MCF 10A (cell line): ENCODE measurements at regions not wholly inside any gene's neighbourhood (a gene's known extent, or its start where the extent isn't known, plus 50 kb on each side); places are given as distances from the start of the nearest gene placed in this dataset.

ENCODE experiments used
- BruUV-seq: library from RNA; stranded (reverse); fragments of 400-500 nt; replicated peaks from 2 replicates; lab custom pipeline; 2021; lab: Mats Ljungman, UMichigan
- CTCF ChIA-PET: fragments of 300-600 bp; sonication (Branson Sonifier 250); formaldehyde crosslinking; extraction: SDS; loops from one replicate; lab custom pipeline; 2021; ENCODE audit warnings: antibody characterized with exemption, inconsistent platforms; lab: Yijun Ruan, JAX
- POLR2A ChIA-PET: fragments of 300-600, 350-650 bp; sonication (Branson Sonifier 250); formaldehyde crosslinking; extraction: SDS; loops from one replicate; lab custom pipeline; 2020; ENCODE audit warnings: antibody characterized with exemption, inconsistent platforms; lab: Yijun Ruan, JAX
- DNase-seq: peaks from one replicate; pipeline ENCODE4 v3.0.0-alpha.2; 2018; ENCODE audit not compliant: unreplicated experiment
- H3K27ac Mint-ChIP-seq: one replicate; pipeline ENCODE4 v1.8.0; 2022; ENCODE audit warnings: mild to moderate bottlenecking, low read depth, mixed read lengths; ENCODE audit not compliant: unreplicated experiment
- H3K27me3 Mint-ChIP-seq: one replicate; pipeline ENCODE4 v1.8.0; 2022; ENCODE audit warnings: mixed read lengths; ENCODE audit not compliant: insufficient read depth, unreplicated experiment
- H3K36me3 Mint-ChIP-seq: one replicate; pipeline ENCODE4 v1.8.0; 2022; ENCODE audit warnings: mild to moderate bottlenecking, moderate library complexity, mixed read lengths; ENCODE audit not compliant: insufficient read depth, unreplicated experiment
- H3K4me1 Mint-ChIP-seq: one replicate; pipeline ENCODE4 v1.8.0; 2022; ENCODE audit warnings: mixed read lengths; ENCODE audit not compliant: insufficient read depth, unreplicated experiment
- H3K4me3 Mint-ChIP-seq: one replicate; pipeline ENCODE4 v1.8.0; 2022; ENCODE audit warnings: mild to moderate bottlenecking, moderate library complexity, mixed read lengths; ENCODE audit not compliant: unreplicated experiment
- H3K9me3 Mint-ChIP-seq: one replicate; pipeline ENCODE4 v1.8.0; 2022; ENCODE audit warnings: mixed read lengths; ENCODE audit not compliant: unreplicated experiment
- intact Hi-C: fragments of 100-400 bp; cut with micrococcal nuclease; formaldehyde crosslinking; loops from 2 replicates; pipeline ENCODE4 v1.14.1; 2022
- TF ChIP-seq, protein P1 (sequence below): fragments of 200-600 bp; IDR thresholded peaks from one replicate; pipeline ENCODE4 v1.8.0; 2022; ENCODE audit warnings: antibody characterized with exemption, mild to moderate bottlenecking; ENCODE audit not compliant: unreplicated experiment

DNA sequence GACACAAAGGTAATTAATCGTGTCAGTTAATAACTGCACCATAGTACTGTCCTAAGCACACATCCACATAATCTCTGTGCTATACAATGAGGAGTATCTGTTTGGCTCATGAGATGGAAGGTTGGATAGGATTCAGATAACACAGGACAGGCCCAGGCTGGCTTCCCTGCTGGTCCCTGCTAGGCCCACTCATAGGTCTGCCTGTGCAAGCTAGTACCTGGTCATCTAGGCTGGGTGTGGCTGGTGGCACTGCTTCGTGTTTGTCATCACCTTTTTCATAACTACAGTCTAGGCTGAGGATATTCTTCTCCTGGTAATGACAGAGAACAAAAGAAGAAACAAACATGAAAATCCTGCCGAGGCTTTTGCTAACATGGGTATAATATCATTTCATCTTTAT, 392.8 kb downstream of the TRIB2 start:
- H3K36me3 Mint-ChIP-seq, result no peaks in the 10 kb centered on the region
- POLR2A ChIA-PET, result no interaction called here
- TF ChIP-seq, protein P1, sequence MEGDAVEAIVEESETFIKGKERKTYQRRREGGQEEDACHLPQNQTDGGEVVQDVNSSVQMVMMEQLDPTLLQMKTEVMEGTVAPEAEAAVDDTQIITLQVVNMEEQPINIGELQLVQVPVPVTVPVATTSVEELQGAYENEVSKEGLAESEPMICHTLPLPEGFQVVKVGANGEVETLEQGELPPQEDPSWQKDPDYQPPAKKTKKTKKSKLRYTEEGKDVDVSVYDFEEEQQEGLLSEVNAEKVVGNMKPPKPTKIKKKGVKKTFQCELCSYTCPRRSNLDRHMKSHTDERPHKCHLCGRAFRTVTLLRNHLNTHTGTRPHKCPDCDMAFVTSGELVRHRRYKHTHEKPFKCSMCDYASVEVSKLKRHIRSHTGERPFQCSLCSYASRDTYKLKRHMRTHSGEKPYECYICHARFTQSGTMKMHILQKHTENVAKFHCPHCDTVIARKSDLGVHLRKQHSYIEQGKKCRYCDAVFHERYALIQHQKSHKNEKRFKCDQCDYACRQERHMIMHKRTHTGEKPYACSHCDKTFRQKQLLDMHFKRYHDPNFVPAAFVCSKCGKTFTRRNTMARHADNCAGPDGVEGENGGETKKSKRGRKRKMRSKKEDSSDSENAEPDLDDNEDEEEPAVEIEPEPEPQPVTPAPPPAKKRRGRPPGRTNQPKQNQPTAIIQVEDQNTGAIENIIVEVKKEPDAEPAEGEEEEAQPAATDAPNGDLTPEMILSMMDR, result no peak
- no TSS peak for BruUV-seq
- no peak overlapping the region for H3K4me3 Mint-ChIP-seq
- intact Hi-C loops, result no loop called here
- no peaks in the 10 kb centered on the region for H3K9me3 Mint-ChIP-seq
- peaks cover 14% of the 10 kb centered on the region for H3K4me1 Mint-ChIP-seq
- no peak overlapping the region for H3K27ac Mint-ChIP-seq
- CTCF ChIA-PET, result interaction anchor here (0.7 kb wide), 1 partner anchor 53 kb away, joined by 3 read pairs; no protein-coding TSS in a partner anchor
- H3K27me3 Mint-ChIP-seq, result no peaks in the 10 kb centered on the region
- no peak for DNase-seq

DNA sequence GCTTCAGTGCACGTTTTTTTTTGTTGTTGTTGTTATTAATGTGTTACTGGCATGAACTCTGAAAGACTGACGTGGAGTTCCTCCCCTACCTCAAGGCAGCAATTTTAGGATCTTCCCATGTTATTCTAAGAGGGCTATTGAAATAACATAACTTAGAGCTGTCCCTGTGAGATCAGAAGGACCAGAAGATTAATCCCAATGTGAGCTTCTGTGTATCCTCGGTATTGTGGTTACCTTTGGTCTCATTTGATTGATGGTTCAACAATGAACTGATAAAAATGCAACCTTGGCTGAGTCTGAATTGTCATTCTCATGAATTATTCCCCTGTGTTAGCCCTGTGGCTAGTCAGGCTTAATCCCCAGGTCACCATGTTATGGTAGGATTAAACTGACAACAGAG, 394.1 kb downstream of the TRIB2 start:
- ChIA-PET POLR2A (interaction anchor here (0.7 kb wide), 1 partner anchor 859 kb away, joined by 4 read pairs; no protein-coding TSS in a partner anchor), CTCF (interaction anchor here (1.9 kb wide), 1 partner anchor 104 kb away, joined by 5 read pairs; no protein-coding TSS in a partner anchor)
- TF ChIP-seq, protein P1, result no peak

DNA sequence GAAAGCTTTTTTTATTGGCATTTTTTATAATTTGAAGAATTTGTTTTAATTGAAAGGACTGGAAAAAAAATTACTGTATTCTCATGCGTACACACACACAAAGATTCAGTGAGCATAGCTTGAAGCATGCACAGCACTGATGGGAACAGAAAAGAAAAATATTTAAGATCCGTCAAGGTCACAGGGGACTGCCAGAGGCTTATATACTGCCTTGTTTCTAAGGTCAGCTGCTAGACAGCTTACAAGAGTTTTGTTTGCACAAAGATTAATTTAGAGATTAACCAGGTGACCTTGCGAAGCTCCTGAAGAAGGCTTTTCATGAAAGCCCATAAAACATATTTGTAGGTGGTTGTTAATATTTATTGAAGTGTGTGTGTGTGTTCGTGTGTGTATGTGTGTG, 396.3 kb downstream of the TRIB2 start:
- H3K4me3 Mint-ChIP-seq, result no peak overlapping the region
- peaks cover 28% of the 10 kb centered on the region for H3K4me1 Mint-ChIP-seq
- no peak overlapping the region for H3K27ac Mint-ChIP-seq
- ChIA-PET POLR2A (interaction anchor here (0.6 kb wide), 2 partner anchors 126 to 135 kb away, joined by 3 read pairs; no protein-coding TSS in a partner anchor), CTCF (no interaction called here)
- TF ChIP-seq, protein P1, result no peak
- H3K36me3 Mint-ChIP-seq, result no peaks in the 10 kb centered on the region
- no TSS peak for BruUV-seq
- intact Hi-C loops, result no loop called here
- no peaks in the 10 kb centered on the region for H3K9me3 Mint-ChIP-seq
- no peak for DNase-seq
- no peaks in the 10 kb centered on the region for H3K27me3 Mint-ChIP-seq

More for the DNA sequence above, 394.1 kb downstream of the TRIB2 start:
- peaks cover 20% of the 10 kb centered on the region for H3K4me1 Mint-ChIP-seq
- intact Hi-C loops, result no loop called here
- BruUV-seq, result no TSS peak
- H3K27ac Mint-ChIP-seq, result peak overlapping the region; percentile 18
- H3K36me3 Mint-ChIP-seq, result no peaks in the 10 kb centered on the region
- H3K27me3 Mint-ChIP-seq, result no peaks in the 10 kb centered on the region
- DNase-seq, result no peak
- no peak overlapping the region for H3K4me3 Mint-ChIP-seq
- H3K9me3 Mint-ChIP-seq, result no peaks in the 10 kb centered on the region

DNA sequence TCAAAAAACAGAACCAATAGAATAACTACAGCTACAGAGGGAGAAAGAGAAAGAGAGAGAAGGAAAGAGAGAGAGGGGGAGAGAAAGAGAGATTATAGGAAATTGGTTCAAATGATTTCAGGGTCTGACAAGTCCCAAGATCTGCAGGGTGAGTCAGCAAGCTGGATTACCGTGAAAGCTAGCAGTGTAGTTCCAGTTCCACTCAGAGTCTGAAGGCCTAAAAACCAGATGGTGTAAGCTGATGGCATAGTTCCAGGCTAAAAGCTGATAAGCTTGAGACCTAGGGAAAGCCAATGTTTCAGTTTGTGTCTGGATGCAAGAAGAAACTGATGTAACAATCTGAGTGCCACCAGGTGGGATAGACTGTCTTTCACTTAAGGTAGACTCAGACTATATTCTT, 397.7 kb downstream of the TRIB2 start:
- Mint-ChIP-seq H3K4me1 (peaks cover 28% of the 10 kb centered on the region), H3K36me3 (no peaks in the 10 kb centered on the region), H3K27me3 (no peaks in the 10 kb centered on the region), H3K9me3 (no peaks in the 10 kb centered on the region), H3K4me3 (no peak overlapping the region), H3K27ac (no peak overlapping the region)
- no TSS peak for BruUV-seq
- intact Hi-C loops, result no loop called here
- peak; percentile 45 for DNase-seq
- ChIA-PET POLR2A (no interaction called here), CTCF (interaction anchor here (0.6 kb wide), 1 partner anchor 1461 kb away, joined by 3 read pairs; no protein-coding TSS in a partner anchor)
- TF ChIP-seq, protein P1, result no peak
